H1 (cell line): ENCODE measurements at regions not wholly inside any gene's neighbourhood (a gene's known extent, or its start where the extent isn't known, plus 50 kb on each side); places are given as distances from the start of the nearest gene placed in this dataset.

Source experiments
- BCL11A ChIP-seq, 2 experiments: IDR thresholded peaks; one replicate each; pipeline ENCODE4 v1.6.1; 2011; ENCODE audit warnings: low read depth in 2 of 2, low read length in 2 of 2, mild to moderate bottlenecking in 2 of 2
- CBX5 ChIP-seq: fragments of 300-800, 300-1000 bp; sonication (generic); IDR thresholded peaks from 2 replicates; pipeline ENCODE4 v1.7.1; 2016; ENCODE audit warnings: antibody characterized with exemption, low read length, low read depth
- CHD2 ChIP-seq: IDR thresholded peaks from 2 replicates; pipeline ENCODE4 v1.6.1; 2012; ENCODE audit warnings: low read length, improper control_type of control experiment
- POLR2A ChIP-seq, 2 experiments: IDR thresholded peaks; 1 replicate in 1 of 2; 2 replicates in 1 of 2; pipeline ENCODE4 v1.6.1; 2011; ENCODE audit warnings: low read depth in 2 of 2, low read length in 2 of 2, mild to moderate bottlenecking in 2 of 2; ENCODE audit errors: control extremely low read depth in 1 of 2
- RAD21 ChIP-seq, 2 experiments: IDR thresholded peaks in 1 of 2; conservative IDR thresholded peaks in 1 of 2; 2 replicates each; pipeline ENCODE4 v1.6.1; 2011; ENCODE audit warnings: low read depth in 2 of 2, low read length in 2 of 2, improper control_type of control experiment in 1 of 2, inconsistent platforms in 1 of 2, mild to moderate bottlenecking in 1 of 2, moderate library complexity in 1 of 2

- TF ChIP-seq BCL11A (IDR thresholded peaks at IDR 0.05; ENCODE audit: low read depth in 2 of 2, low read length in 2 of 2) (no peak), CBX5 (no peak), RAD21 (IDR thresholded peaks at IDR 0.05 in 1 of 2, conservative IDR thresholded peaks at IDR 0.05 in 1 of 2; ENCODE audit: low read depth in 2 of 2, low read length in 2 of 2) (no peak), POLR2A (IDR thresholded peaks at IDR 0.05; ENCODE audit: control extremely low read depth in 1 of 2, low read depth in 2 of 2, low read length in 2 of 2) (no peak), CHD2 (no peak)
- TF ChIP-seq, all 59 proteins: peak for 0
Measured at GRCh38 chr2:12277241-12278034, 439.3 kb upstream of the TRIB2 start (continued).
